Astrocyte (in vitro differentiated cells and primary cell): ENCODE measurements at regions not wholly inside any gene's neighbourhood (a gene's known extent, or its start where the extent isn't known, plus 50 kb on each side); places are given as distances from the start of the nearest gene placed in this dataset.

Experiments
- CTCF ChIP-seq: IDR thresholded peaks from 2 replicates; pipeline ENCODE4 v1.5.1; 2011; ENCODE audit warnings: low read depth, mild to moderate bottlenecking, inconsistent platforms, low read length, moderate library complexity; ENCODE audit not compliant: insufficient read depth
- EZH2 ChIP-seq: IDR thresholded peaks from 2 replicates; pipeline ENCODE4 v1.6.1; 2012; ENCODE audit warnings: mild to moderate bottlenecking, low read length, inconsistent platforms; ENCODE audit not compliant: insufficient read depth

GRCh38 chr5:12679731-12680130 is 775.5 kb upstream of the CTNND2 start:
- no peak for TF ChIP-seq EZH2
- no peak for TF ChIP-seq CTCF
